H9 (cell line): ENCODE measurements at regions not wholly inside any gene's neighbourhood (a gene's known extent, or its start where the extent isn't known, plus 50 kb on each side); places are given as distances from the start of the nearest gene placed in this dataset.

Experiments
- DNase-seq: peaks from one replicate; pipeline ENCODE4 v3.0.0-alpha.2; 2017
- H2AFZ ChIP-seq: one replicate; pipeline ENCODE4 v1.6.1; 2013; ENCODE audit warnings: mild to moderate bottlenecking, low read length, control low read depth, moderate library complexity
- H2AK5ac ChIP-seq: 2 replicates; pipeline ENCODE4 v1.6.1; 2013; ENCODE audit warnings: low read length, control low read depth, mixed read lengths; ENCODE audit not compliant: insufficient read length
- H2BK120ac ChIP-seq: one replicate; pipeline ENCODE4 v1.6.1; 2013; ENCODE audit warnings: low read depth, mild to moderate bottlenecking, low read length, control low read depth, inconsistent platforms; ENCODE audit not compliant: poor library complexity, severe bottlenecking
- H2BK12ac ChIP-seq: 2 replicates; pipeline ENCODE4 v1.6.1; 2013; ENCODE audit warnings: low read length, control low read depth, mixed read lengths, low read depth; ENCODE audit not compliant: insufficient read length
- H2BK15ac ChIP-seq: 2 replicates; pipeline ENCODE4 v1.6.1; 2013; ENCODE audit warnings: low read depth, low read length, control low read depth
- H2BK20ac ChIP-seq: one replicate; pipeline ENCODE4 v1.6.1; 2013; ENCODE audit warnings: low read depth, mild to moderate bottlenecking, low read length, control low read depth, inconsistent platforms; ENCODE audit not compliant: poor library complexity, severe bottlenecking
- H2BK5ac ChIP-seq: 2 replicates; pipeline ENCODE4 v1.6.1; 2013; ENCODE audit warnings: low read length, control low read depth, mixed read lengths; ENCODE audit not compliant: insufficient read length
- H3K14ac ChIP-seq: 2 replicates; pipeline ENCODE4 v1.6.1; 2013; ENCODE audit warnings: low read length, control low read depth; ENCODE audit not compliant: insufficient read depth
- H3K18ac ChIP-seq: 2 replicates; pipeline ENCODE4 v1.6.1; 2013; ENCODE audit warnings: low read depth, mild to moderate bottlenecking, mixed read lengths, low read length, control low read depth; ENCODE audit not compliant: insufficient read length
- H3K23ac ChIP-seq: 2 replicates; pipeline ENCODE4 v1.6.1; 2013; ENCODE audit warnings: low read length, control low read depth, mixed read lengths, low read depth; ENCODE audit not compliant: insufficient read length
- H3K23me2 ChIP-seq: 2 replicates; pipeline ENCODE4 v1.6.1; 2013; ENCODE audit warnings: low read depth, mild to moderate bottlenecking, mixed read lengths, low read length, control low read depth; ENCODE audit not compliant: insufficient read length, poor library complexity, severe bottlenecking
- H3K27ac ChIP-seq: 2 replicates; pipeline ENCODE4 v1.5.1; 2013; ENCODE audit warnings: low read length, control low read depth, mixed read lengths, low read depth; ENCODE audit not compliant: insufficient read length
- H3K27me3 ChIP-seq: 2 replicates; pipeline ENCODE4 v1.6.1; 2013; ENCODE audit warnings: low read length, control low read depth, inconsistent platforms; ENCODE audit not compliant: insufficient read depth
- H3K4ac ChIP-seq: 2 replicates; pipeline ENCODE4 v1.6.1; 2013; ENCODE audit warnings: low read depth, mild to moderate bottlenecking, control low read depth, inconsistent platforms, low read length, moderate library complexity
- H3K4me1 ChIP-seq: 2 replicates; pipeline ENCODE4 v1.6.1; 2013; ENCODE audit warnings: low read length, control low read depth, inconsistent platforms; ENCODE audit not compliant: insufficient read depth
- H3K4me2 ChIP-seq: 2 replicates; pipeline ENCODE4 v1.6.1; 2013; ENCODE audit warnings: low read length, control low read depth, mixed read lengths; ENCODE audit not compliant: insufficient read length, insufficient read depth
- H3K56ac ChIP-seq: 2 replicates; pipeline ENCODE4 v1.6.1; 2013; ENCODE audit warnings: low read depth, mild to moderate bottlenecking, mixed read lengths, low read length, control low read depth; ENCODE audit not compliant: insufficient read length
- H3K79me1 ChIP-seq: 2 replicates; pipeline ENCODE4 v1.6.1; 2013; ENCODE audit warnings: low read depth, mild to moderate bottlenecking, moderate library complexity, low read length, control low read depth, inconsistent platforms; ENCODE audit not compliant: insufficient read depth, poor library complexity, severe bottlenecking
- H3K79me2 ChIP-seq: 2 replicates; pipeline ENCODE4 v1.6.1; 2013; ENCODE audit warnings: low read length, control low read depth, inconsistent platforms; ENCODE audit not compliant: insufficient read depth
- H3K9ac ChIP-seq: 2 replicates; pipeline ENCODE4 v1.6.1; 2013; ENCODE audit warnings: low read length, control low read depth, mixed read lengths; ENCODE audit not compliant: insufficient read length; ENCODE audit errors: extremely low read depth
- H3K9me3 ChIP-seq: one replicate; pipeline ENCODE4 v1.6.1; 2013; ENCODE audit warnings: low read depth, low read length, inconsistent platforms; ENCODE audit not compliant: control insufficient read depth
- H3T11ph ChIP-seq: one replicate; pipeline ENCODE4 v1.6.1; 2013; ENCODE audit warnings: mild to moderate bottlenecking, low read length, control low read depth, inconsistent platforms
- H4K20me1 ChIP-seq: one replicate; pipeline ENCODE4 v1.6.1; 2013; ENCODE audit not compliant: control insufficient read depth, insufficient read length, insufficient read depth
- H4K5ac ChIP-seq: 2 replicates; pipeline ENCODE4 v1.6.1; 2013; ENCODE audit warnings: low read depth, mild to moderate bottlenecking, mixed read lengths, low read length, control low read depth; ENCODE audit not compliant: insufficient read length
- H4K8ac ChIP-seq: replicated peaks from 2 replicates; pipeline ENCODE4 v1.6.1; 2013; ENCODE audit warnings: low read length, control low read depth, mixed read lengths, low read depth; ENCODE audit not compliant: insufficient read length
- H4K91ac ChIP-seq: 2 replicates; pipeline ENCODE4 v1.6.1; 2013; ENCODE audit warnings: low read depth, mild to moderate bottlenecking, moderate library complexity, mixed read lengths, low read length, control low read depth; ENCODE audit not compliant: insufficient read length
- H3K27ac Mint-ChIP-seq, 3 experiments: 2 replicates in 2 of 3; 3 replicates in 1 of 3; pipeline ENCODE4 v1.8.0; 2020 to 2021; ENCODE audit warnings: mixed read lengths in 3 of 3, mild to moderate bottlenecking in 1 of 3, moderate library complexity in 1 of 3
- H3K27me3 Mint-ChIP-seq: 2 replicates; pipeline ENCODE4 v1.8.0; 2021; ENCODE audit warnings: low read depth, mild to moderate bottlenecking, moderate library complexity, mixed read lengths
- H3K36me3 Mint-ChIP-seq, 3 experiments: 2 replicates in 2 of 3; 3 replicates in 1 of 3; pipeline ENCODE4 v1.8.0; 2020 to 2021; ENCODE audit warnings: low read depth in 3 of 3, mixed read lengths in 3 of 3; ENCODE audit not compliant: insufficient read depth in 1 of 3
- H3K4me1 Mint-ChIP-seq, 2 experiments: 2 replicates each; pipeline ENCODE4 v1.8.0; 2020; ENCODE audit warnings: mixed read lengths in 2 of 2
- H3K4me3 Mint-ChIP-seq, 2 experiments: 2 replicates in 1 of 2; 3 replicates in 1 of 2; pipeline ENCODE4 v1.8.0; 2020 to 2021; ENCODE audit warnings: mild to moderate bottlenecking in 2 of 2, mixed read lengths in 2 of 2, moderate library complexity in 1 of 2
- H3K9me3 Mint-ChIP-seq, 2 experiments: 2 replicates in 1 of 2; 3 replicates in 1 of 2; pipeline ENCODE4 v1.8.0; 2020; ENCODE audit warnings: mild to moderate bottlenecking in 2 of 2, mixed read lengths in 2 of 2, moderate library complexity in 1 of 2
- CTCF ChIP-seq: fragments of 200-600 bp; sonication (generic); conservative IDR thresholded peaks from 3 replicates; pipeline ENCODE4 v1.8.0; 2021; ENCODE audit warnings: antibody characterized with exemption, mild to moderate bottlenecking
- WGBS: extraction: QIAGEN DNeasy Blood & Tissue Kit; methylation state at CpG from one replicate; pipeline ENCODE4 v1.1.7; 2013; ENCODE audit warnings: missing lambda C conversion rate, low lambda C conversion rate, mixed read lengths; ENCODE audit not compliant: insufficient read length; ENCODE audit errors: extremely low coverage; 5-methylcytosine and 5-hydroxymethylcytosine counted together

- Histone ChIP-seq H3K18ac (no peak overlapping the region), H2BK120ac (no peak overlapping the region), H2BK20ac (no peak overlapping the region), H4K91ac (no peak overlapping the region), H3K79me1 (no peaks in the 10 kb centered on the region), H3T11ph (no peak overlapping the region), H4K8ac (no peak overlapping the region), H3K27ac (no peak overlapping the region), H2BK12ac (no peak overlapping the region), H4K5ac (no peak overlapping the region), H4K20me1 (no peaks in the 10 kb centered on the region), H3K79me2 (no peaks in the 10 kb centered on the region), H3K27me3 (no peaks in the 10 kb centered on the region), H2AFZ (no peak overlapping the region), H3K14ac (no peak overlapping the region), H3K23ac (no peak overlapping the region), H3K4me1 (peaks cover 7% of the 10 kb centered on the region; the same call in 1 of the 2 replicates), H3K4ac (no peak overlapping the region), H2BK5ac (no peak overlapping the region), H2BK15ac (no peak overlapping the region), H3K4me2 (no peak overlapping the region), H3K9ac (no peak overlapping the region), H3K9me3 (no peaks in the 10 kb centered on the region), H2AK5ac (no peak overlapping the region), H3K56ac (no peak overlapping the region), H3K23me2 (no peaks in the 10 kb centered on the region)
- Mint-ChIP-seq H3K4me3 (no peak overlapping the region), H3K4me1 (peaks cover 6 to 9% of the 10 kb centered on the region in 2 experiments), H3K9me3 (no peaks in the 10 kb centered on the region), H3K27ac (no peak overlapping the region), H3K27me3 (peaks cover 35% of the 10 kb centered on the region), H3K36me3 (no peaks in the 10 kb centered on the region)
- no CpG with 5 or more reads among the region's 8 CpGs for WGBS
- no peak for DNase-seq
- TF ChIP-seq CTCF: no peak
Measured at GRCh38 chr4:181158971-181159370, 1084.2 kb upstream of the TENM3 start.
